Lower leg skin (tissue), 4 donors: ENCODE measurements at regions not wholly inside any gene's neighbourhood (a gene's known extent, or its start where the extent isn't known, plus 50 kb on each side); places are given as distances from the start of the nearest gene placed in this dataset.

Experiments used
- DNase-seq, 2 donors: peaks; one replicate each; pipeline ENCODE4 v3.0.0-alpha.2; 2019; ENCODE audit warnings: low spot score in 2 of 2
- H3K4me3 ChIP-seq: fragments of 200-600 bp; sonication (generic); 2 replicates; pipeline ENCODE4 v1.5.1; 2017; ENCODE audit warnings: mild to moderate bottlenecking, low read depth; ENCODE audit not compliant: poor library complexity, severe bottlenecking
- POLR2A ChIP-seq, 2 donors: fragments of 450-650 bp; IDR thresholded peaks; one replicate each; pipeline ENCODE4 v1.6.1; 2016 to 2017; ENCODE audit warnings: antibody characterized with exemption in 2 of 2, mild to moderate bottlenecking in 1 of 2, moderate library complexity in 1 of 2
- WGBS, 2 donors: methylation state at CpG; one replicate each; pipeline ENCODE4 v1.1.5; 2018; 5-methylcytosine and 5-hydroxymethylcytosine counted together
- intact Hi-C: fragments of 100-400 bp; cut with DNase I; formaldehyde crosslinking; loops from one replicate; pipeline ENCODE4 v1.15.0; 2023; ENCODE audit warnings: low total_unique reads
- TF ChIP-seq, protein P1 (sequence below), 3 donors: fragments of 450-650 bp; IDR thresholded peaks; one replicate each; pipeline ENCODE4 v1.5.1; 2016; ENCODE audit warnings: antibody characterized with exemption in 3 of 3, mild to moderate bottlenecking in 3 of 3, moderate library complexity in 2 of 3

GRCh38 chr19:33971073-33971472 is 174.4 kb downstream of the KCTD15 start:
- no peak overlapping the region for H3K4me3 ChIP-seq
- WGBS, 2 donors = 64 to 69% methylated on average over 1 of the region's 1 CpG
- DNase-seq = no peak
- TF ChIP-seq, protein P1, sequence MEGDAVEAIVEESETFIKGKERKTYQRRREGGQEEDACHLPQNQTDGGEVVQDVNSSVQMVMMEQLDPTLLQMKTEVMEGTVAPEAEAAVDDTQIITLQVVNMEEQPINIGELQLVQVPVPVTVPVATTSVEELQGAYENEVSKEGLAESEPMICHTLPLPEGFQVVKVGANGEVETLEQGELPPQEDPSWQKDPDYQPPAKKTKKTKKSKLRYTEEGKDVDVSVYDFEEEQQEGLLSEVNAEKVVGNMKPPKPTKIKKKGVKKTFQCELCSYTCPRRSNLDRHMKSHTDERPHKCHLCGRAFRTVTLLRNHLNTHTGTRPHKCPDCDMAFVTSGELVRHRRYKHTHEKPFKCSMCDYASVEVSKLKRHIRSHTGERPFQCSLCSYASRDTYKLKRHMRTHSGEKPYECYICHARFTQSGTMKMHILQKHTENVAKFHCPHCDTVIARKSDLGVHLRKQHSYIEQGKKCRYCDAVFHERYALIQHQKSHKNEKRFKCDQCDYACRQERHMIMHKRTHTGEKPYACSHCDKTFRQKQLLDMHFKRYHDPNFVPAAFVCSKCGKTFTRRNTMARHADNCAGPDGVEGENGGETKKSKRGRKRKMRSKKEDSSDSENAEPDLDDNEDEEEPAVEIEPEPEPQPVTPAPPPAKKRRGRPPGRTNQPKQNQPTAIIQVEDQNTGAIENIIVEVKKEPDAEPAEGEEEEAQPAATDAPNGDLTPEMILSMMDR (IDR thresholded peaks at IDR 0.05) = no peak
- TF ChIP-seq POLR2A (IDR thresholded peaks at IDR 0.05) = no peak
- intact Hi-C loops = no loop called here

DNA sequence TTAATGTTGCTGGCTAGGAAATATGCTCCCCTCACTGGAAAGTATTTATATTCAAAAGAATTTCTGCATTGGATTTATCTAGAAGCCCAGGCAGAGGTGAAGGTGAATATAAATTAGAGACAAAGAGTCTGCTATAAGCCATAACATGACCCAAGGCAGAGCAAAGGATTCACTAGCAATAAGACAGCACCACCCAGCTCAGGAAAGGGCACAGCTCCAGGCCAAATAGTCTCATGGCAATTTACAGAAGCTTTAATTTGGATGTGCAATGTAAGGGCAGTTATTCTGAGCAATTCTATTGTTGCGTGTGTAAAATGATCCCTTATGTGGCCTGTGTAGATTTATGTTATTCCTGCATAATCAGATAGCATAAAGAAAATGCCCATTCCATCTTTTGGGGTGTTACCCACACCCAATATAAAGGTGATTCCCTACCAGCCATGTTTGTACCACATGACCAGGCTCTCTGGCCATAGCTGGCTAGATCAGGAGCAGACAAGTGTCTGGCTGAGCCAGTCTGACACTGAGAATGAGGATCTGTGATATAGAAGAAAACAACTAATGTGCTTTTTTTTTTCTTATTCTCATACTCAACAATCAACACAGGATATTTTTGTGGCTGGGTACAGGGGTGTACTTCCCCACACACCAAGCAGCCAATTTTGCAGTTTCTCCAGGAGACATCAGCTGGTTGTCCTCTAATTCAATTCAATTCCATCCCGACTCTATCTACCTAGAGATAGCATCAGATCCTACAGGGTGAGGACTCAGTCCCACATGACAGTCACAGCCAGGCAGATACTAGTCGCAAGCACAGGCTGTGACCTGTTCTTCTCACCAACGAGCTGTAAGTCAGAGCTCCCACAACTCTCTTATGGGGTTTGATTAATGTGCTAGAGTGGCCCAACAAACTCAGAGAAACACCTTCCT is 181.4 kb downstream of the KCTD15 start:
- intact Hi-C loops = no loop called here
- no peak overlapping the region for H3K4me3 ChIP-seq
- no peak for TF ChIP-seq POLR2A (IDR thresholded peaks at IDR 0.05)
- TF ChIP-seq, protein P1 (IDR thresholded peaks at IDR 0.05) = no peak
- WGBS, 2 donors = 46 to 65% methylated on average over 4 of the region's 4 CpGs
- no peak for DNase-seq

DNA sequence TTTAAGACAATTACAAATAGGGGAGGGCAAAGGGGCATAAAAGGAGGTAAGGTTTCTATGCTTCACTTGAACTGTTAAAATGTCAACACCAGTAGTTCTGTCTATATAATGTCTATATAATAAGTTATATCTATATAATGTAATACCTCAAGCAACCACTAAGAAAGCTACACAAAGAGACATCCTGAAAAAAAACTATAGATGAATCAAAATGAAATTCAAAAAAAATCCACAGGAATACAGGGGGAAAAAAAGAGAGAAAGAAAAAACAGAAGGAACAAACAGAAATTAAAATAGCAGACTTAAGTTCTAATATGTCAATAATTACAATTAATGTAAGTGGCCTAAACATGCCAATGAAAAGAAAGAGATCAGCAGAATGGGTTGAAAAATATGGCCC is 186.0 kb downstream of the KCTD15 start:
- no peak for TF ChIP-seq POLR2A (IDR thresholded peaks at IDR 0.05)
- TF ChIP-seq, protein P1 (IDR thresholded peaks at IDR 0.05) = no peak
- DNase-seq = no peak
- intact Hi-C loops = no loop called here
- no peak overlapping the region for H3K4me3 ChIP-seq

GRCh38 chr19:33988601-33989000 is 183.7 kb upstream of the LSM14A start:
- TF ChIP-seq, protein P1 (IDR thresholded peaks at IDR 0.05) = no peak
- TF ChIP-seq POLR2A (IDR thresholded peaks at IDR 0.05) = no peak
- H3K4me3 ChIP-seq = no peak overlapping the region
- intact Hi-C loops = no loop called here
- 30 to 67% methylated on average over 3 of the region's 3 CpGs for WGBS, 2 donors
- DNase-seq = no peak

DNA sequence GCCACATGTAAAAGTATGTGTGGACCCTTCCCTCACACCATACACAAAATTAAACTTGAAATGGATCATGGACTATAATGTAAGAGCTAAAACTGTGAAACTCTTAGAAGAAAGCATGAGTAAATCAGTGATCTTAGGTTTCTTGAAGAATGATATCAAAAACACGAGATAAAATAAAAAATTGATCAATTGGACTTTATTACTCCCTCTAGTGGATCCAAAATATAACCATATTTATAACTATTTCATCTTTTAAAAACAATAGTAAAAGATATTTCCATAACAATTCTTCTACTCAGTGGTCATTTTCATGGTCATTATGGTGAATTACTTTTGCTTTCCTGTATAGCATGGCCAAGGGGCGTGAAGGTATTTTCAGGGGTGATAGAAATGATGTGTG is 174.6 kb upstream of the LSM14A start:
- no peak overlapping the region for H3K4me3 ChIP-seq
- WGBS, 2 donors = 44 to 47% methylated on average over 2 of the region's 2 CpGs
- intact Hi-C loops = loop anchor here (5.0 kb wide), 1 partner anchor 205 kb away; no protein-coding TSS in a partner anchor
- TF ChIP-seq, protein P1 (IDR thresholded peaks at IDR 0.05) = no peak
- TF ChIP-seq POLR2A (IDR thresholded peaks at IDR 0.05) = no peak
- DNase-seq = no peak
